ENCODE measurements at regions not wholly inside any gene's neighbourhood (a gene's known extent, or its start where the extent isn't known, plus 50 kb on each side); places are given as distances from the start of the nearest gene placed in this dataset.
"Not testable (repeated sequence)": the region's sequence is repeated elsewhere in the genome, so short reads cannot be mapped to it uniquely, and the experiment has no call there.

GRCh38 chr15:83335542-83335941 is 51.1 kb upstream of the BNC1 start:
- DNase-seq (ENCODE audit: low read depth): not testable (repeated sequence)

- DNase-seq (ENCODE audit: low read depth): no peak
Measured at GRCh38 chr15:83339396-83339795, 54.9 kb upstream of the BNC1 start.

- no peak for DNase-seq (ENCODE audit: low read depth)
Measured at GRCh38 chr15:83340087-83340486, 55.6 kb upstream of the BNC1 start.

GRCh38 chr15:83346342-83346741 is 61.9 kb upstream of the BNC1 start:
- DNase-seq (ENCODE audit: low read depth): no peak

GRCh38 chr15:83352119-83352518 is 67.7 kb upstream of the BNC1 start:
- DNase-seq (ENCODE audit: low read depth): peak; percentile 9

GRCh38 chr15:83356501-83357399 is 72.3 kb upstream of the BNC1 start:
- peak; percentile 13 for DNase-seq (ENCODE audit: low read depth)

GRCh38 chr15:83358972-83359564 is 74.6 kb upstream of the BNC1 start:
- no peak for DNase-seq (ENCODE audit: low read depth)

- no peak for DNase-seq (ENCODE audit: low read depth)
Measured at GRCh38 chr15:83362706-83363105, 78.2 kb upstream of the BNC1 start.

GRCh38 chr15:83364501-83364900 is 80.0 kb upstream of the BNC1 start:
- DNase-seq (ENCODE audit: low read depth): no peak

GRCh38 chr15:83365370-83365938 is 81.0 kb upstream of the BNC1 start:
- peak; percentile 77 for DNase-seq (ENCODE audit: low read depth)

- DNase-seq (ENCODE audit: low read depth): peak; percentile 41
Measured at GRCh38 chr15:83372434-83372891, 74.7 kb upstream of the SH3GL3 start.

- no peak for DNase-seq (ENCODE audit: low read depth)
Measured at GRCh38 chr15:83378921-83379578, 68.1 kb upstream of the SH3GL3 start.

GRCh38 chr15:83379579-83379959 is 67.6 kb upstream of the SH3GL3 start:
- peak; percentile 55 for DNase-seq (ENCODE audit: low read depth)

GRCh38 chr15:83380059-83380458 is 67.1 kb upstream of the SH3GL3 start:
- peak; percentile 37 for DNase-seq (ENCODE audit: low read depth)

- peak; percentile 67 for DNase-seq (ENCODE audit: low read depth)
Measured at GRCh38 chr15:83380682-83381081, 66.5 kb upstream of the SH3GL3 start.

- not testable (repeated sequence) for DNase-seq (ENCODE audit: low read depth)
Measured at GRCh38 chr15:83383608-83384139, 63.5 kb upstream of the SH3GL3 start.

GRCh38 chr15:83396101-83396500 is 51.0 kb upstream of the SH3GL3 start:
- DNase-seq (ENCODE audit: low read depth): no peak
